Kidney epithelial cell (primary cell): ENCODE measurements at regions not wholly inside any gene's neighbourhood (a gene's known extent, or its start where the extent isn't known, plus 50 kb on each side); places are given as distances from the start of the nearest gene placed in this dataset.

Experiments used
- DNase-seq: peaks from one replicate; pipeline ENCODE4 v3.0.0-alpha.2; 2010; ENCODE audit warnings: low read depth
- H3K27me3 ChIP-seq: 2 replicates; pipeline ENCODE4 v1.6.0; 2011; ENCODE audit warnings: low read length; ENCODE audit not compliant: control insufficient read depth, insufficient read depth
- H3K36me3 ChIP-seq: 2 replicates; pipeline ENCODE4 v1.5.1; 2011; ENCODE audit warnings: low read length; ENCODE audit not compliant: control insufficient read depth, insufficient read depth
- H3K4me3 ChIP-seq: 2 replicates; pipeline ENCODE4 v1.5.1; 2011; ENCODE audit warnings: low read depth, mild to moderate bottlenecking, control low read depth, low read length
- TF ChIP-seq, protein P1 (sequence below): IDR thresholded peaks from 2 replicates; pipeline ENCODE4 v1.5.1; 2011; ENCODE audit warnings: mild to moderate bottlenecking, moderate library complexity, low read length, control low read depth, inconsistent platforms; ENCODE audit not compliant: insufficient read depth, poor library complexity, severe bottlenecking

DNA sequence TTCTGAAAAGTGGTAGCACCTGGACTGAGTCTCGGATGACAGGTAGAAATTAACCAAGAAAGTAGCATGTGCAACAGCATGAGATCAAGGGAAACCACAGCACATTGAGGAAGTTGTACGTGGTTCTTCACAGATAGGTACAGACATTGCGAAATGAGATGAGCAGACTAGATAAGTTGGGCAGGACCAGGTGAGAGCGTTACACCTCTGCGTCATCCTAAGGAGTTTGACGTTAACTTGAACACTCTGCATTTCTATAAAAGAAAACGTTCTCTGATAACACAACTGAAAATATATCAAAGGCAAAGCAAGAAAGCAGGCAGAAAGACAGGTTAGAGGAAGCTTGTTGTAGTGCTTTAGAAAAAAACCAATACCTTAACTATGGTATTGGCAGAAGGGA is 98.5 kb upstream of the RASSF8 start:
- Histone ChIP-seq H3K27me3 (no peaks in the 10 kb centered on the region), H3K36me3 (no peaks in the 10 kb centered on the region), H3K4me3 (no peak overlapping the region)
- DNase-seq = no peak
- TF ChIP-seq, protein P1, sequence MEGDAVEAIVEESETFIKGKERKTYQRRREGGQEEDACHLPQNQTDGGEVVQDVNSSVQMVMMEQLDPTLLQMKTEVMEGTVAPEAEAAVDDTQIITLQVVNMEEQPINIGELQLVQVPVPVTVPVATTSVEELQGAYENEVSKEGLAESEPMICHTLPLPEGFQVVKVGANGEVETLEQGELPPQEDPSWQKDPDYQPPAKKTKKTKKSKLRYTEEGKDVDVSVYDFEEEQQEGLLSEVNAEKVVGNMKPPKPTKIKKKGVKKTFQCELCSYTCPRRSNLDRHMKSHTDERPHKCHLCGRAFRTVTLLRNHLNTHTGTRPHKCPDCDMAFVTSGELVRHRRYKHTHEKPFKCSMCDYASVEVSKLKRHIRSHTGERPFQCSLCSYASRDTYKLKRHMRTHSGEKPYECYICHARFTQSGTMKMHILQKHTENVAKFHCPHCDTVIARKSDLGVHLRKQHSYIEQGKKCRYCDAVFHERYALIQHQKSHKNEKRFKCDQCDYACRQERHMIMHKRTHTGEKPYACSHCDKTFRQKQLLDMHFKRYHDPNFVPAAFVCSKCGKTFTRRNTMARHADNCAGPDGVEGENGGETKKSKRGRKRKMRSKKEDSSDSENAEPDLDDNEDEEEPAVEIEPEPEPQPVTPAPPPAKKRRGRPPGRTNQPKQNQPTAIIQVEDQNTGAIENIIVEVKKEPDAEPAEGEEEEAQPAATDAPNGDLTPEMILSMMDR = no peak

DNA sequence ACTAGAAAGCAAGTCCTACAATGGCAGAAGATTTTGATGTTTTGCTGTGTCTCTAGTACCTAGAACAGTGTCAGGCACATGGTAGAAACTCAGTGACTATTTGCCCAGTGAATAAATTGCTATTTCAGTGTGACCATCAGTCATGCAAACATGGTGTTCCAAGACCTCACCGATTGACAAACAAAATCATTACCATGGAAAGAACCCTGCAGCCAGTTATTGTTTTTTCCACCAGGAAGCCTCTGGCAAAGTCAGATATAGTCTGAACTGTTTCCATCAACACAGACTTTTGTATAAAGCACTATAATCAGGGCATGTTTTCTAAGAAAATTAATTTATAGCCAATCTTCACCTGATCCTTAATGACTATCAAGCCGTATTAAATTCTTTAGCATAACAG is 97.3 kb upstream of the RASSF8 start:
- Histone ChIP-seq H3K4me3 (no peak overlapping the region), H3K36me3 (no peaks in the 10 kb centered on the region), H3K27me3 (no peaks in the 10 kb centered on the region)
- no peak for DNase-seq
- TF ChIP-seq, protein P1 = no peak

DNA sequence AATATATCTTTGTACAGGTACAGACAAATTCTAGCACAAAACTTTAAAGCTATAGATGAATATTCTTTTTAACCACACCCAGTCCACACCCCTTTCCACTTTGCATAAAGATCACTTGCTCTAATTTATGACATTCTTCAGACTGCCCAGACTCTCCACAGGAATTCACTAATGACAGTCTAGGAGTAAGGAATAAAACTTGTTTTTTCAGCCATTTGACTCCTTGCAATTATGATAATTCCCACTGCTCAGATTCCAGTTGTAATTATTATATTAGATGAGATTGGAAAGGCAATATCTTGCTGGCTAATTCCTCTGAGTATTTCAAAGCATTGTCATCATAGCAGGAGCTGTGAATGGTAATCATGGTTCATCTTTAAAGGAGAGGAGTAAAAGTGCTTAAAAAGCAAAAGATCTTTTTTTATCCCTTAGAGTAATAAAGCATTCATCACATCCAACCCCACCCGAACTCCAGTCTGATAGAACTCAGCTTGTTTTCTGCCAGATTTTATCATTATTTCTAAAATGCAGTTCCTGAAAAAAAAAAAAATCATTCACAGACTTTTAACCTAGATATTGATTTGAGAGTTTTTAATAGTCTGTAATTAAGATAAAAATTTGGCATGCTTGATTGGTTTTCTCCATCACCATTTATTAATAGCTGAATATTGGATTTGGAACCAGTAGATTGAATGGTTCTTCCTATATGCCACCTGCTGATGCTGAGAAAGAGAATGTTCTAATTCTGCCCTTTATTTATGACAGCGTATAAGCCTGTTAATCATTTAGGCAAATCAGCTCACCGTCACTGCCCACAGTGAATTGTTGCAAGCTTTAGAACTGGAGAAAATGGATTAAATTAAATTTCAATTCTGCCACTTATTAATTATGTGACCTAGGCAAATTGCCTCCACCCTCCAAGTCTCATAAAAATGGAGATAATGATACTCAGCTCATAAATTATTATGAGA is 93.9 kb upstream of the RASSF8 start:
- no peak overlapping the region for H3K4me3 ChIP-seq
- H3K27me3 ChIP-seq = no peaks in the 10 kb centered on the region
- H3K36me3 ChIP-seq = no peaks in the 10 kb centered on the region
- TF ChIP-seq, protein P1 = no peak
- no peak for DNase-seq

DNA sequence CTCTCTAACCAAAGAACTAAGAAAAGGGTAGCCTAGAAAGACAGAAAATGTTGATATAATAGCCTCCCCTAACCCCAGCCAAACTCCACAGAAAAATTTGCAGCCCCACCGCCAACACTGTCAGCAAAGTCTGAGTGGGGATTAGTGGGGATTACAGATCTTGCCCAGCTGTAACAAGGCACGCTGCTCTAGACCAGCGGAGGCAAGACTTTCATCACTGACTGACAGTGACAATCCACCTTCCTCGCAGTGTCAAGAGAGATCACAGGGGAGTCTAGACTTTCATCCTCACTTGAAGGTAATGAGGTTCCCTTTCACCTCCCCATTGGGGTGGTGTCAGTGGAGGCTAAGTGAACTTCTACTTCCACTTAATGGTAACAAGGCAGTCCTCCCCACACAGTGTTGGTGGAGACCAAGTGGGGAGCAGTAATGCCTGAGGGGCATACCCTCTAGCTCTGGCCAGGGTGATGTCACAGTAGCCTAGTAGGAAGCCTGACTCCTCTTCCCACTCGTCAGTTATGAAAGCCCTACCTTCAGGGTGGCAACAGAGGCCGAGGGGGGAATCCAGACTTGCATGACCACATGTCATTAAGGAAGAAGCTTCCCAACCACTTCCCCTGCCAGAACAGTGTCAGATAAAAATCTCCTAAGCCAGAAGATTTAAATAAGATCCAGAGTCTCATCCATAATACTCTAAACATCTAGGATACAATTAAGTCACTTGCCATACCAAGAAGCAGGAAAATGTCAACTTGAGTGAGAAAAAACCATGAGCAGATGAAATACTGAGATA is 91.7 kb upstream of the RASSF8 start:
- DNase-seq = no peak
- H3K27me3 ChIP-seq = no peaks in the 10 kb centered on the region

DNA sequence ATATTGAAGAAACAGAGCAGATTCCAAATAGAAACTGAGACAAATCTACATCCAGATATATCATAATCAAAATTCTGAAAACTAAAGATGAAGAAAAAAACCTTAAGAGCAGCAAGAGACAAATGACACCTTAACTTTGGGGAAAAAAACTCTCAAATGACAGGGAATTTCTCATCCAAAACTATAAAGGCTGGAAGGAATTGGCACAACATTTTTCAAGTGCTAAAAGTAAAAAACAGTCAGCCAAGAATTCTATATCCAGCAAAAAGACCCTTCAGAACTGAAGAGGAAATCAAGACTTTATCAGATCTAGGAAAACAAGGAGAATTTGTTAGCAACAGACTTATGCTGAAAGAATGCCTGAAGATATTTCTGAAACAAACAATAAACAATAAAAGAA is 90.3 kb upstream of the RASSF8 start:
- Histone ChIP-seq H3K4me3 (no peak overlapping the region), H3K36me3 (no peaks in the 10 kb centered on the region), H3K27me3 (no peaks in the 10 kb centered on the region)
- TF ChIP-seq, protein P1 = no peak
- no peak for DNase-seq

More for the DNA sequence above, 91.7 kb upstream of the RASSF8 start:
- Histone ChIP-seq H3K4me3 (no peak overlapping the region), H3K36me3 (no peaks in the 10 kb centered on the region)
- TF ChIP-seq, protein P1 = no peak
